ENCODE measurements at regions not wholly inside any gene's neighbourhood (a gene's known extent, or its start where the extent isn't known, plus 50 kb on each side); places are given as distances from the start of the nearest gene placed in this dataset.

GRCh38 chr2:240302041-240302440 is 133.4 kb upstream of the GPC1 start:
- Mint-ChIP-seq H3K4me3 (no peak overlapping the region), H3K36me3 (ENCODE audit: low read depth) (no peaks in the 10 kb centered on the region), H3K4me1 (no peaks in the 10 kb centered on the region), H3K27me3 (peaks cover 3% of the 10 kb centered on the region), H3K9me3 (no peaks in the 10 kb centered on the region), H3K27ac (no peak overlapping the region)
- ATAC-seq (replicated peaks), result no peak

GRCh38 chr2:240302933-240303595 is 132.4 kb upstream of the GPC1 start:
- Mint-ChIP-seq H3K36me3 (ENCODE audit: low read depth) (no peaks in the 10 kb centered on the region), H3K27me3 (peaks cover 3% of the 10 kb centered on the region), H3K4me1 (no peaks in the 10 kb centered on the region), H3K9me3 (no peaks in the 10 kb centered on the region), H3K4me3 (no peak overlapping the region), H3K27ac (no peak overlapping the region)
- no peak for ATAC-seq (replicated peaks)

- no peak overlapping the region for H3K27ac Mint-ChIP-seq
- no peaks in the 10 kb centered on the region for H3K9me3 Mint-ChIP-seq
- no peak overlapping the region for H3K4me3 Mint-ChIP-seq
- H3K4me1 Mint-ChIP-seq, result no peaks in the 10 kb centered on the region
- ATAC-seq (replicated peaks), result no peak
- H3K27me3 Mint-ChIP-seq, result peaks cover 3% of the 10 kb centered on the region
- H3K36me3 Mint-ChIP-seq (ENCODE audit: low read depth), result no peaks in the 10 kb centered on the region
These were observed 131.3 kb upstream of the GPC1 start for GRCh38 chr2:240303896-240304745.

GRCh38 chr2:240304746-240305161 is 130.7 kb upstream of the GPC1 start:
- H3K36me3 Mint-ChIP-seq (ENCODE audit: low read depth), result no peaks in the 10 kb centered on the region
- no peaks in the 10 kb centered on the region for H3K9me3 Mint-ChIP-seq
- H3K27ac Mint-ChIP-seq, result no peak overlapping the region
- H3K4me3 Mint-ChIP-seq, result no peak overlapping the region
- no peak for ATAC-seq (replicated peaks)
- H3K4me1 Mint-ChIP-seq, result no peaks in the 10 kb centered on the region
- H3K27me3 Mint-ChIP-seq, result peaks cover 3% of the 10 kb centered on the region

GRCh38 chr2:240305369-240305962 is 130.0 kb upstream of the GPC1 start:
- Mint-ChIP-seq H3K4me1 (no peaks in the 10 kb centered on the region), H3K36me3 (ENCODE audit: low read depth) (no peaks in the 10 kb centered on the region), H3K27me3 (peaks cover 3% of the 10 kb centered on the region), H3K9me3 (no peaks in the 10 kb centered on the region), H3K4me3 (no peak overlapping the region), H3K27ac (no peak overlapping the region)
- ATAC-seq (replicated peaks), result no peak

GRCh38 chr2:240306185-240306584 is 129.3 kb upstream of the GPC1 start:
- no peak for ATAC-seq (replicated peaks)

GRCh38 chr2:240308111-240308651 is 127.3 kb upstream of the GPC1 start:
- H3K4me3 Mint-ChIP-seq, result no peak overlapping the region
- H3K27me3 Mint-ChIP-seq, result peaks cover 3% of the 10 kb centered on the region
- no peaks in the 10 kb centered on the region for H3K9me3 Mint-ChIP-seq
- no peak overlapping the region for H3K27ac Mint-ChIP-seq
- ATAC-seq (replicated peaks), result no peak
- no peaks in the 10 kb centered on the region for H3K4me1 Mint-ChIP-seq
- H3K36me3 Mint-ChIP-seq (ENCODE audit: low read depth), result no peaks in the 10 kb centered on the region

More at GRCh38 chr2:240306185-240306584, 129.3 kb upstream of the GPC1 start:
- Mint-ChIP-seq H3K9me3 (no peaks in the 10 kb centered on the region), H3K27ac (no peak overlapping the region), H3K27me3 (peaks cover 3% of the 10 kb centered on the region), H3K4me3 (no peak overlapping the region), H3K4me1 (no peaks in the 10 kb centered on the region), H3K36me3 (ENCODE audit: low read depth) (no peaks in the 10 kb centered on the region)

- Mint-ChIP-seq H3K4me3 (no peak overlapping the region), H3K27ac (no peak overlapping the region), H3K27me3 (no peaks in the 10 kb centered on the region), H3K4me1 (no peaks in the 10 kb centered on the region), H3K36me3 (ENCODE audit: low read depth) (no peaks in the 10 kb centered on the region), H3K9me3 (no peaks in the 10 kb centered on the region)
- no peak for ATAC-seq (replicated peaks)
These were observed 126.2 kb upstream of the GPC1 start for GRCh38 chr2:240309214-240309613.

- ATAC-seq (replicated peaks), result no peak
- Mint-ChIP-seq H3K27ac (no peak overlapping the region), H3K27me3 (peaks cover 7% of the 10 kb centered on the region), H3K4me1 (no peaks in the 10 kb centered on the region), H3K9me3 (no peaks in the 10 kb centered on the region), H3K36me3 (ENCODE audit: low read depth) (no peaks in the 10 kb centered on the region), H3K4me3 (no peak overlapping the region)
These were observed 125.3 kb upstream of the GPC1 start for GRCh38 chr2:240310201-240310600.

- Mint-ChIP-seq H3K36me3 (ENCODE audit: low read depth) (no peaks in the 10 kb centered on the region), H3K9me3 (no peaks in the 10 kb centered on the region), H3K4me1 (no peaks in the 10 kb centered on the region), H3K27me3 (peaks cover 7% of the 10 kb centered on the region), H3K4me3 (no peak overlapping the region), H3K27ac (no peak overlapping the region)
- no peak for ATAC-seq (replicated peaks)
These were observed 124.8 kb upstream of the GPC1 start for GRCh38 chr2:240310645-240311044.

- ATAC-seq (replicated peaks), result no peak
- Mint-ChIP-seq H3K36me3 (ENCODE audit: low read depth) (no peaks in the 10 kb centered on the region), H3K9me3 (no peaks in the 10 kb centered on the region), H3K4me3 (no peak overlapping the region), H3K27ac (no peak overlapping the region), H3K27me3 (peaks cover 15% of the 10 kb centered on the region), H3K4me1 (no peaks in the 10 kb centered on the region)
These were observed 123.6 kb upstream of the GPC1 start for GRCh38 chr2:240311821-240312220.

- H3K27me3 Mint-ChIP-seq, result peaks cover 26% of the 10 kb centered on the region
- H3K4me3 Mint-ChIP-seq, result no peak overlapping the region
- H3K27ac Mint-ChIP-seq, result no peak overlapping the region
- H3K36me3 Mint-ChIP-seq (ENCODE audit: low read depth), result no peaks in the 10 kb centered on the region
- no peak for ATAC-seq (replicated peaks)
- H3K4me1 Mint-ChIP-seq, result no peaks in the 10 kb centered on the region
- no peaks in the 10 kb centered on the region for H3K9me3 Mint-ChIP-seq
These were observed 116.1 kb upstream of the GPC1 start for GRCh38 chr2:240319221-240319854.

GRCh38 chr2:240319855-240320203 is 115.6 kb upstream of the GPC1 start:
- Mint-ChIP-seq H3K27me3 (peaks cover 21% of the 10 kb centered on the region), H3K36me3 (ENCODE audit: low read depth) (no peaks in the 10 kb centered on the region), H3K4me3 (no peak overlapping the region), H3K27ac (no peak overlapping the region), H3K4me1 (no peaks in the 10 kb centered on the region), H3K9me3 (no peaks in the 10 kb centered on the region)
- no peak for ATAC-seq (replicated peaks)

GRCh38 chr2:240320204-240320993 is 115.1 kb upstream of the GPC1 start:
- no peaks in the 10 kb centered on the region for H3K36me3 Mint-ChIP-seq (ENCODE audit: low read depth)
- ATAC-seq (replicated peaks), result no peak
- H3K9me3 Mint-ChIP-seq, result no peaks in the 10 kb centered on the region
- H3K4me1 Mint-ChIP-seq, result no peaks in the 10 kb centered on the region
- H3K27ac Mint-ChIP-seq, result no peak overlapping the region
- no peak overlapping the region for H3K4me3 Mint-ChIP-seq
- H3K27me3 Mint-ChIP-seq, result peaks cover 20% of the 10 kb centered on the region
